Stimulated activated naive CD4-positive, alpha-beta T cell treated with Interleukin-2 at 50 U/mL for 16 hours (primary cell): ENCODE measurements at regions not wholly inside any gene's neighbourhood (a gene's known extent, or its start where the extent isn't known, plus 50 kb on each side); places are given as distances from the start of the nearest gene placed in this dataset.
"Not testable (repeated sequence)": the region's sequence is repeated elsewhere in the genome, so short reads cannot be mapped to it uniquely, and the experiment has no call there.

Experiments used
- DNase-seq: peaks from one replicate; lab custom pipeline; 2025; lab: John Stamatoyannopoulos, UW

DNA sequence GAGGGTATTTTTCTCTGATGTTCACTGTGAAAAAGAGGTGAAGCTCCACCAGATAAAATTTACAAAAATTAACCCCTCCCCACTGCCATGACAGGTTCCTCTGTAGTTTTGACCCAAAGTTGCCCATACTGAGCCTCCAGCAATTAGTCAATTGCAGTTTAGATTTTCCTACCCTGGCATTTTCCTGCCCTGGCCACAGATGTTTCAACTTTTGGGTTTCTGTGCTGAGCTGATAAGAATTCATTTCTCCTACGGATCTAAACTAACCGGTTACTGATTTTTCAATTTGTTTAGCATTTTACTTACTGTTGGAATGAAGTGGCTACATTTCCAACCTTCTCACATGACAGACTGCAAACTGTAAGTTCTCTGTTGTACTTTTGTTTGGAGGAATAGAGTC is 1346.1 kb upstream of the EPHA6 start:
- no peak for DNase-seq

DNA sequence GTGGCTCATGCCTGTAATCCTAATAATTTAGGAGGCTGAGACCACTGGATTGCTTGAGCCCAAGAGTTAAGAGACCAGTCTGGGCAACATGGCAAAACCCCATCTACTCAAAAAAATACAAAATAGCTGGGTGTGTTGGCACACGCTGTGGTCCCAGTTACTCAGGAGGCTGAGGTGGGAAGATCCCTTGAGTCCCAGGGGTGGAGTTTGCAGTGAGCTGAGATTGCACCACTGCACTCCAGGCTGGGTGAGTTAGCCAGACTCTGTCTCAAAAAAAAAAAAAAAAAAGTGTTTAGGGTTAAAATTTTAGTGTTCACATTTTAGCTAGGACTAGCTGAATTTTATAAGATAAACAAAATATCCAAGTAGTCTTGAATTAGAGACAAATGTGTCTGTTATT is 1340.1 kb upstream of the EPHA6 start:
- no peak for DNase-seq

DNA sequence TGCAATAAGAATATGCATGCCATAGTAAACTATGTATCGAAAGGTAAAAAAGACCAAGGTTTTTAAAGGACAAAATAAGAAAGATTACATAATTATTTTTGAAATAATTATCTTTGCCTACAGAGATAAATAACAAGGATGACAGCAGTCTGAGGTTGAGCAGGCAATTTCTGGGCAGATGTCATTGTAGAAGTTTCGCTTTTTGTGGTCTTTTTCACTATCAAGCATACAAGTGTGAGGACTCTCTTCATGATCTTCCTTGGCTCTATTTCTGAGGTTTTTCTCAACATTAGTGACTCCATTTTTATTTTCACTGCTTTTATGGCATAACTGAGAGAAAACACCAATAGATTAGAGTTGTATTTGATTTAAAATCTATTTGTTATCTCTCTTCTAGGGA is 1337.9 kb upstream of the EPHA6 start:
- no peak for DNase-seq

DNA sequence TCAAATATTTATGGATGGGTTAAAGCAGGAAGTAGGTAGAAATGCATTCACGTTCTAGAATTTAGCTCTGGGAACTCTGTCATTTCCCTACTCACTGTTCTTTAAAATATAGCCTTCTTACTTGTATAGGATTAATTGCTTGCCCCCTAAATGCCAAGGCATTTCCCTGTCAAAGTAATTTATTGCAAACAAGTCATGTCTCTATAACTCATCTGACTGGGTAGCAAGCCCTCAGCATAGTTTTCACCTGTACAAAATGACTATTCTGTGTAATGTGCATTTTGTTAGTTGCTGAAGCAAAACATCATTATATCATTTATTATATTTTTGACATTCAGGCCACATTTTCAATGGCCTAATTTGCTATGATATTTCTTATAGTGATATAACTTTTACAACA is 1308.2 kb upstream of the EPHA6 start:
- DNase-seq, result no peak

DNA sequence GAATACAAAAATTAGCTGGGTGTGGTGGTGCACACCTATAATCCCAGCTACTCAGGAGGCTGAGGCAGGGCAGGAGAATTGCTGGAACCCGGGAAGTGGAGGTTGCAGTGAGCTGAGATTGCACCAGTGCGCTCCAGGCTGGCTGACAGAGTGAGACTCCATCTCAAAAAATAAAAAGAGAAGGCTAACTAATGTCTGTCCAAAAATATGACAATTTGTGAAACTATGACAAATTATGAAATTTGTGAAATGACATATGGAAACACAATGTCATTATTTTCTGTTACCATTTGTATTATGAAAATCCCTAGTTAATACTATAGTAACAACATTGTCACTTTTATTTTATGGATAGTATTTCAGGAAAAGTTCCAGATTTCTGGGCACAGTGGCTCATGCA is 1306.3 kb upstream of the EPHA6 start:
- no peak for DNase-seq

DNA sequence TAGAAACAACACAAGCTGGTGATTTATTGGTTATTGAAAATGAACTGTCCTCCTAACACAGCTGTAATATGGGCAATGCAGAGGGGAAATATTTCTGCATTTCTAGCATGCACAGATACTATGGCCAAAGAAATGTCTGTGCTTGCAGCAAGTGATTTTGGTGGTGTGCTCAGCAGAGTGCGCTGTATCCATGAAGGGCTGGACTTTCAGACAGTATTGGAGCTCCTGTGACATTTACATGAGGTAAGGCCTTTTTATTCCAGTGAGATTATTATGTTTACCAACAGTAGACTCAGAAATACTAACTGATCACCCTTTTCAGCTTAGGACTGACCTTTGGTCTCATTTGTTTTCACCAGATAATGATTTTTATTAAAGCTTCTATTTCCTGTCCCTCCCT is 1302.6 kb upstream of the EPHA6 start:
- DNase-seq, result no peak

DNA sequence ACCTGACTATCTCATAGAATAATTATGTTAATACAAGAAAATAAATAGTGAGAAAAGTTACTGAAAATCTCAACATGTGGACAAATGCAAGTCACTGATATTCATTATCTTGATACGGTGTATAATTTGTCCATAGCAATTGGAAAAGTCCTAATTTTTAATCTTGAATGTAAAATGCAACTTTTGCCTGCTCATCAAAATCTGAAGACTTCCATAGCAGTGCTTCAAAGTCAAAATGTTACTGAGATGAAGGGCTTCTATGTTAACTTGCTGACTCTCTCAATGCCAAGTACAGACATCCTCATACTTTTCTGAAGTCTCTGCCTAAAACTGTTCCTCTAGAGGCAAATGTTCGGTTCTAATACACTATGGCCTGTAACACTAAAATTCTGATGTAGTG is 1300.1 kb upstream of the EPHA6 start:
- DNase-seq, result no peak

DNA sequence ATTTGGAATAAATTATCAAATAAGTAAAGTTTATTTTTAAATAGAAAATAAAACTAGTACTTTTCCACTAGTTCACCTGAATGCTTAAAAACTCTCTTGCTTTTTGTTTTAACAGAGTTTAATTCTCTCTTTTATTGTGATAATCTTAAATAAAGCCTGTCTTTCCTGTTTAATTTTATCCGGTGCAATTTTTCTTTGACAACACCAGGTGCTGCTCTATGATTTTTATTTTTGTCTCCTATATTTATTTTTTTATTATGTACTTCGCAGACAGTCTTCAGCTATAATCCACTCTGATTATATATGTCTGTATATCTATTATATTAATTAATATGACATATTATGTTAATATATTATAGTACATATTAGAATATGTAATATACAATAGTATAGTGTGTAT is 1293.0 kb upstream of the EPHA6 start:
- DNase-seq, result no peak

DNA sequence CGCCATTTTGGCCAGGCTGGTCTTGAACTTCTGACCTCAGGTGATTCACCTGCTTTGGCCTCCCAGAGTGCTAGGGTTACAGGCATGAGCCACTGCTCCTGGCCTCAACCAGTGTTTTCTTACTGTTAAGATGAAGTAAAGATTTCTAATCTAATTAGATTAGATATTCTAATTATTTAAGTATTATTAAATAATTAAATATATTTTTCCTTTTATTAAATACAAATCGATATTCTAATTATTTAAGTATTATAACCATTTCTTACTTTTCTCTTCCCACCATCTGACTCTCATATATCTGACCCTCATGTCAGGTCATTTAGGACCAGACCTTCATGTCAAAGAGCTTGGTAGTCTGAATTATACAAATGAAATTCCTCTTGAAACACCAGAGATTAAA is 1291.9 kb upstream of the EPHA6 start:
- DNase-seq, result no peak

DNA sequence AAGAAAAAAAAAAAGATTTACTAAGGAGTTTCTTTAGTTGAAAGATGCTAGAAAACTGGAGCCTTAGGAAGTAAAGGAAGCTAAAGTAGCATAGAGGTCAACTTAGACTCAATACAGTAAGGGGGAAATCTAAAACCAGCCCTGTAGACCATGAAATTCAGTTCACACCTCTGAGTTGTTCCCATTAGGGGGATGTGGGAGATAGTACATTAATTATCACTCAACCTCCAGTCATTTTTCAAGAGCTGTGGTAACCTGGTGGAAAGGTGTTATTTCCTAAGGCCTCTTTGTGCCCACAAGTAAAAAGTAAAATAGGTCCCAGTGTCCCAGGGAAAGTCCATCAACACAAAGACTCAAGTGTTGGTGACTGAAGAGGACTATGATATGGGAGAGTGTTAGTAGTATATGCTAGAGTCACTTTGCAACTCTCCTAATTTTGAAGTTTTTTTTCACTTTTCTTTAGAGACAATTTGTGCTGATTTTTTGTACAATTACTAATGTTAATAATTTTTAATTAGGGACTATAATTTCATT is 1274.4 kb upstream of the EPHA6 start:
- no peak for DNase-seq

DNA sequence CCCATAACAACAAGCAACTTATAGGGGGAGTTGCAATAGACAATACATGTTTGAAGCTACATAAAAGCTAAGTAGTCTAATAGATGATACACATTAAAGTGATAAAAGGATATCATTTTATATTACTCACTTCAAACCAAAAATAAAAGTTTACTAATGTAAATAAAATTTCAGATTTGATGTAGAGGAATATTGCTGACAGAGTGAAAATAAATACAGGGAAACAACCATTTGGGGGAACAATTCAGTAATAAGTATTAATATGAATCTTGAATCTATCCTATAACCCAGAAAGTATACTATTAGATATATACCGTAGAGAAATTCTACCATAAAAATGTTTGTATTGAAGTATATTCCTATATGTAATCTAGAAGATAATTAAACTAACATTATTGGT is 1248.9 kb upstream of the EPHA6 start:
- DNase-seq, result no peak

DNA sequence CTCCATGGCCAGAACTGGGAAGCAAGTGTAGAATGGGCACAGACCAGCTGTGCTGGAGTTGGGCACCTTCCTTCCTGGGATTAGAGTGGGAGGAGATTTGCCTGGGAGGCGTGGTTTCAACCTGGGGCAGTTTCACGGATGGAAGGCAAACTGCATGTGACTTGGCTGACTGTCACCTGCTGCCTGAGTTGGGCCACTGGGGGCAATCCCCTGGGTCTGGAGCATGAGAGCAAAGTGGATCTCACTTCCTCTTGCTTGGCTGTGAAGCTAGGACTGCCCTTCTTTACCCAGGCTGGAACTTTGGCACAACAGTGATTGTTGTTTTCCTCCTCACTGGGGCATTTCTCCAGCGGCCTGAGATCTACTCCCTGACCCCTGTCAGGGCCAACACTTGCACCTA is 1247.0 kb upstream of the EPHA6 start:
- no peak for DNase-seq

DNA sequence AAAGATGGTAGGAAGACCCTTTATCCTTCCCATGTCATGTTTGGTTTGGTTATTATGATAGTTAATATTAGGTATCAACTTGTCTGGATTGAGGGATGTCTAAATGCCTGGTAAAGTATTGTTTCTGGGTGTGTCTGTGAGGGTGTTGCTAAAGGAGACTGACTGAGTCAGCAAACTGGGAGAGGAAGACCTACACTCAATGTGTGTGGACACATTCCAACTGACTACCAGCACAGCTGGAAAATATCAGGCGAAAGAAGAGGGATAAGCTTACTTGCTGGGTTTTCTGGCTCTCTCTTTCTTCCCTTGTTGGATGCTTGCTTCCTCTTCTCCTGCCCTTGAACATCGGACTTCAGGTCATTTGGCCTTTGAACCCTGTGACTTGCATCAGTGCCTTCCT is 1227.6 kb upstream of the EPHA6 start:
- DNase-seq, result no peak

DNA sequence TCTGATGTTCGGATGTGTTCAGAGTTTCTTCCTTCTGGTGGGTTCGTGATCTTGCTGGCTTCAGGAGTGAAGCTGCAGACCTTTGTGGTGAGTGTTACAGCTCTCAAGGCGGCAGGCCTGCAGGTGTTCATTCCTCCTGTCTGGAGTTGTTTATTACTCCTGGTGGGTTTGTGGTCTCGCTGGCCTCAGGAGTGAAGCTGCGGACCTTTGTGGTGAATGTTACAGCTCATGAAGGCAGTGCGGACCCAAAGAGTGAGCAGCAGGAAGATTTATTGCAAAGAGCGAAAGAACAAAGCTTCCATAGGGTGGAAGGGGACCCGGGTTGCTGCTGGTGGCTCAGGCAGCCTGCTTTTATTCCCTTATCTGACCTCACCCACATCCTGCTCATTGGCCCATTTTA is 1226.8 kb upstream of the EPHA6 start:
- not testable (repeated sequence) for DNase-seq

DNA sequence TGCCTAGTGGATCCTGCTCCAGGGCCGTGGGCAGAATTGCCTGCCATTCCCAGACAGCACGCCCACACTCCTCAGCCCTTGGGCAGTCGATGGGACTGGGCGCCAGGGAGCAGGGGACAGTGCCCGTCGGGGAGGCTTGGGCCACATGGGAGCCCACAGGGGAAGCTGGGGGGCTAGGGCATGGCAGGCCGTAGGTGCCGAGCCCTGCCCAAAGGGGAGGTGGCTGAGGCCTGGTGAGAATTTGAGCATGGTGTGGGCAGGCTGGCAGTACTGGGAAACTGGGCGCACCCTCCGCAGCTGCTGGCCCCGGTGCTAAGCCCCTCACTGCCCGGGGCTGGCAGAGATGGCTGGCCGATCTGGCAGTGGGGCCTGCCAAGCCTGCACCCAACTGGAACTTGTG is 1225.9 kb upstream of the EPHA6 start:
- no peak for DNase-seq

DNA sequence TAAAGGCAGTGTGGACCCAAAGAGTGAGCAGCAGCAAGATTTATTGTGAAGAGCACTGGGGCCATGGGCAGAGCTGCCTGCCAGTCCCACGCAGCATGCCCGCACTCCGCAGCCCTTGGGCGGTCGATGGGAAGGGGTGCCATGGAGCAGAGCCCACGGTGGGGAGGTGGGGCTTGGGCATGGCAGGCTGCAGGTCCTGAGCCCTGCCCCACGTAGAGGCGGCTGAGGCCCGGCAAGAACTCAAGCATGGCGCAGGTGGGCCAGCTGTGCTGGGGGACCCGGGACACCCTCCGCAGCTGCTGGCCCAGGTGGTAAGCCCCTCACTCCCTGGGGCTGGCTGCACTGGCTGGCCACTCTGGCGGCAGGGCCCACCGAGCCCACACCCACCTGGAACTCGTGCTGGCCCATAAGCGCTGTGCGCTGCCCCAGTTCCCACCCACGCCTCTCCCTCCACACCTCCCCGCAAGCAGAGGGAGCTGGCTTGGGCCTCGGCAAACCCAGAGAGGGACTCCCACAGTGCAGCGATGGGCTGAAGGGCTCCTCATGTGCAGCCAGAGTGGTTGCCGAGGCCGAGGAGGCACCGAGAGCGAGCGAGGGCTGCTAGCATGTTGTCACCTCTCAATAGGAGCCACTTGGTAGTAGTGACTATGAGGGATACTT is 1218.8 kb upstream of the EPHA6 start:
- DNase-seq, result no peak

DNA sequence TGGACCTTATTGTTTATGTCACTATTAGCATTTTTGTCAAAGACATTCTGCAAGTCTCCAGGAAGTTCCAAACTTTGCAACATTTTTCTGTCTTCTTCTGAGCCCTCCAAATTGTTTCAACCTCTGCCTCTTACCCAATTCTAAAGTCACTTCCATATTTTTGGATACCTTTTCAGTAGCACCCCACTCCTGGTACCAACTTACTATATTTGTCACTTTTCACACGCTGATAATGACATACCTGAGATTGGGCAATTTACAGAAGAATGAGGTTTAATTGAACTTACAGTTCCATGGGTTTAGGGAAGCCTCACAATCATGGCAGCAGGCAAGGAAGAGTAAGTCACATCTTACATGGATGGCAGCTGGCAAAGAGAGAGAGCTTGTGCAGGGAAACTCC is 1206.5 kb upstream of the EPHA6 start:
- DNase-seq, result no peak

DNA sequence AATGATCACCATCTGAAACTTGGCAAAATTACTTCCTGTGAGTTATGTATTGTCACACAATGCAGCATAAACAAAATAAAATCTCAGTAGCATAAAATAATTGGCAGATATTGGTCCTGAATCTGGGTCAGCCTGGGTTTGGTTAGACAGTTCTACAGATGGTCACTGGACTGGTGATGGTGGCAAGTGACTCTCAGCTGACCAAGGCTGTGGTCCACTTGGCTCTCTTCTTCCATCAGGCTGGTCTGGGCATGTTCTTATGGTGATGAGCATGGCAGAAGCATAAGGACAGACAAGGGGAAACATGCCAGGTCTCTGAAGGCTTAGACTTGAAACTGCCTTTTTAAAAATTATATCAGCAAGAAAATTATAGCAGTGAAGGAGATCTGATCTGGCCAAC is 1205.0 kb upstream of the EPHA6 start:
- no peak for DNase-seq

DNA sequence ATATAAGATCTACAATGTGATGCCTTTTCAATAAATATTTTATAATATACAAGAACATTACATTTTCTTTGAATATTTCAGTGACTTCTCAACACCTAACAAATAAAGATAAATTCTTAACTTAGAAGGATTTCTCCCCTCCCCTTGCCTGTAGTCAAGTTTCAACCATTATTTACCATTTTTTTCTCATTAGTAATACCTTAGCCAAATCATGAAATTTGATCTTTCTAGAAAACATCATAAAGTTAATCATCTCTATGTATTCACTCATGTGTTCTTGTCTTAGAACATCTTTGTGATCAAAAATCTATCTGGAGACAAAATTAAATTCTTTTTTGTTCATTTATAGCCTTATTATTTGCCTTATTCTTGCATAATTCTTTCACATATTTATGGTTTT is 1201.8 kb upstream of the EPHA6 start:
- DNase-seq, result no peak

DNA sequence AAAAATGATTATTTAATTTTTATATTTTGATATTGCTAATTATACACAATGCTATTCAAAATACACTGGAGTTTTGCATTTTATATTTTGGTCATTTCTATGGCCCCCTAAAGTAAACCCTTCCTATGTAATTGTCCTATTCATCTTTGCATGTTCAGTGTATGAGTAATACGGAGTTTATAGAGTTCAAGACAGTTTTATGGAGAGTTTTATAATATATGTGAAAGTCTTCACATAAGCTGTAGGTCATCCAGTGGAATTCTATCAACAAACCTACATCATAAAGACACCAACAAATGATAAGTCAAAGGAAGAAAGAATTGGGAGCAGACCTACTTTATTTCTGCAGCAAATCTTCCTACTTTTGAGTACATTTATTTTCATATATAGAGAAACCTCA is 1200.4 kb upstream of the EPHA6 start:
- no peak for DNase-seq

DNA sequence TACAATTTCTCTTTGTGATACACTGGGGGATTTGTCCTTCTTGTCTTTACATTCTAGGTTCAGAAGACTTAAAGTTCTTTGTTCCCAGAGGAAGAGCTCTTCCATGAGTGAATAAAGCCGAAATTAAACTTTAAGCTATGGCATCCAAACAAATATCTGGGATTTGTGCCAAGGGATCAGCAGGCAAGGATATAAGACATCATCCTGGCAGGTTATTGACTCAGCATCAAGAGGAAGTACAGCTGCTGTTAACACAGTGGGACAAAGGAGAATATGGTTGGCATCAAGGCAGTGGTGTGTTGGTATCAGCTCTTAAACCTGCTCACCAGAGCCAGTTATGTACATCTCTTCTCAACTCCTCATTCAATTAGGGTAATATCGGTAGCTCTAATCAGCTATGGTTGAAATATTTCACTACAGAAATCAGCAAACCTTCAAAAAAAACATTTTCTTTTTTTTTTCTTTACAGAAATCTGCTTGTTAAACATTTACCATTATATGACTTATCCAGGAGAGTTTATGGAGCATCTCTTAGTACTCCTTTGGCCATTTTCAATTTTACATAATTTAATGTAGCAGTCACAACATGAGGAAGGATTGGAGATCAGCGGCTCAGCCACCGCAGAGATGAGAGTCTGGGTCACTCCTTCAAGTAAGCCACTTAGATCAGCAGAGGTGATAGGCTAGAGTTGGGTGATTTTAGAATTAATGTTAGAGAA is 1198.6 kb upstream of the EPHA6 start:
- no peak for DNase-seq

DNA sequence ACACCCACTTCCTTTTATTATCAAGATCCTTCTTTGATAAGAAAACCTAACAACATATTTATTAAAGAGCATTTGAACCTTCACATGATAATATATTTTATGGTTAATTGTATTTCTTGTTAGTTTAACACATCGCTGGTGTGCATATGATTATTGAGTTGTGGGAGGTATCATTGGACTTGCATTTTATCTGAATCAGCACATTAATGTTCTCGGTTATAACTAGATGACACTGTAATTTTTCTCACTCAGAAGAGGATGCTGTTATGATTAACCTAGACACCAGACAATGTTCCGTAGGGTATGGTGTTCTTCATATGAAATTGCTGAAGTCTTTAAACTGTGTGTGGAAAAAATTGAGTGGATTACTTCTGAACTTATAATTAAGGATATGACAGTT is 1188.3 kb upstream of the EPHA6 start:
- no peak for DNase-seq

DNA sequence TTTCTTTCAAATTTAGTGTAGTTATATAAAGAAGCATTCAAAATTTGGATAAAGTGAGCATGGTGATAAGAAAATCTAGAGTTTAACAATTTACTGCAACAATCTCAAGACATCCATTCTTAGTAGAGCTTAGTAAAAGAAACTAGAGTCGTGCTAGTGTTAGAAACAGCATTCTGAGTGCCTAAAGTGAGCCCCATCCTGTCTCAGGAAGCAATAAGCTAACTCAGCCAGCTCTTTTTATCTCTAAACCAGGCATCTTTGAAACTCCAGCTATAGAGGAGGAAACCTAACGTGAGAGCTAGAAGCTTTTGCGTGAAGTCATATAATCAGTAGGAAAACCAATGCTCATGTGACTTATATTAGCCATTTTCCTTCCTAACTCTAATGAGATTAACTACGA is 1187.1 kb upstream of the EPHA6 start:
- DNase-seq, result no peak

DNA sequence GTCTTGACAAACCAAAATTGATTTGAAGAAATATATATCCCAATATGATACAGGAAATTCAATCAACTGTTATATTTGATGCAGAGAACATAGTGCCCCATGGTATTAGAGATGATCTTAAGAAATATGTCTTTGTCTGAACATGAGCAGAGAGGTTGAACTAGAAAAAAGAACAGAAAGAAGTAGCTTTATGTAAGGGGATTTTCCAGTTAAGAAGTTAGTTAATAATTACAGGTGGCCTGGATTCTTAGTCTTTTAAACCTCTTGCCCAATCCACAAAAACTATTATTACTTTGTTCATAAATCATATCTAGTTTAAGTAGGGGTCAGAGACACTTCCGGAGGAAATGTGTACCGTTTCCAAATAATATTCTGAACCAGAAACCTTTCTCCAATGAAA is 1186.7 kb upstream of the EPHA6 start:
- no peak for DNase-seq
